C4-2B (cell line): ENCODE measurements at regions not wholly inside any gene's neighbourhood (a gene's known extent, or its start where the extent isn't known, plus 50 kb on each side); places are given as distances from the start of the nearest gene placed in this dataset.

ENCODE experiments used
- H3K27ac ChIP-seq: fragments of 450-650 bp; 2 replicates; pipeline ENCODE4 v1.5.1; 2017
- CTCF ChIP-seq: fragments of 450-650 bp; conservative IDR thresholded peaks from 2 replicates; pipeline ENCODE4 v1.5.1; 2017; ENCODE audit warnings: mild to moderate bottlenecking
- ZFX ChIP-seq: fragments of 450-650 bp; IDR thresholded peaks from 2 replicates; pipeline ENCODE4 v1.6.1; 2017

GRCh38 chrX:68895778-68896177, 67.0 kb downstream of the EFNB1 start:
- H3K27ac ChIP-seq = no peak overlapping the region
- TF ChIP-seq CTCF = no peak
- TF ChIP-seq ZFX = no peak

GRCh38 chrX:68895341-68895755, 66.5 kb downstream of the EFNB1 start:
- H3K27ac ChIP-seq = no peak overlapping the region
- no peak for TF ChIP-seq CTCF
- no peak for TF ChIP-seq ZFX

GRCh38 chrX:68894513-68895340, 65.9 kb downstream of the EFNB1 start:
- TF ChIP-seq ZFX (no peak), CTCF (no peak)

GRCh38 chrX:68894142-68894512, 65.3 kb downstream of the EFNB1 start:
- H3K27ac ChIP-seq = no peak overlapping the region

More at GRCh38 chrX:68894513-68895340, 65.9 kb downstream of the EFNB1 start:
- no peak overlapping the region for H3K27ac ChIP-seq

GRCh38 chrX:68892651-68893050, 63.8 kb downstream of the EFNB1 start:
- TF ChIP-seq ZFX = no peak
- TF ChIP-seq CTCF = no peak
- no peak overlapping the region for H3K27ac ChIP-seq

More at GRCh38 chrX:68894142-68894512, 65.3 kb downstream of the EFNB1 start:
- TF ChIP-seq CTCF (no peak), ZFX (no peak)

GRCh38 chrX:68892134-68892533, 63.3 kb downstream of the EFNB1 start:
- H3K27ac ChIP-seq = no peak overlapping the region
- no peak for TF ChIP-seq CTCF
- no peak for TF ChIP-seq ZFX
